Transverse colon (tissue), 4 donors: ENCODE measurements at regions not wholly inside any gene's neighbourhood (a gene's known extent, or its start where the extent isn't known, plus 50 kb on each side); places are given as distances from the start of the nearest gene placed in this dataset.

Experiments used
- DNase-seq: peaks from one replicate; pipeline ENCODE4 v3.0.0-alpha.2; 2019
- H3K27ac ChIP-seq, 4 donors: fragments of 200-600 bp; sonication (generic); 2 replicates each; pipeline ENCODE4 v1.5.1; 2016 to 2018; ENCODE audit warnings: inconsistent platforms in 4 of 4
- H3K27me3 ChIP-seq: fragments of 200-600 bp; sonication (generic); 2 replicates; pipeline ENCODE4 v1.5.1; 2017; ENCODE audit warnings: inconsistent platforms
- H3K36me3 ChIP-seq, 4 donors: fragments of 200-600 bp; sonication (generic); 2 replicates each; pipeline ENCODE4 v1.5.1; 2017 to 2019; ENCODE audit warnings: inconsistent platforms in 4 of 4
- H3K4me1 ChIP-seq, 4 donors: fragments of 200-600 bp; sonication (generic); 2 replicates each; pipeline ENCODE4 v1.5.1; 2017 to 2020; ENCODE audit warnings: inconsistent platforms in 4 of 4
- H3K4me3 ChIP-seq, 4 donors: fragments of 200-600 bp; sonication (generic); 1 replicate in 1 of 4; 2 replicates in 3 of 4; pipeline versions ENCODE4 v1.5.1 to v1.6.1; 2017 to 2019; ENCODE audit warnings: inconsistent platforms in 4 of 4
- H3K9me3 ChIP-seq, 2 donors: fragments of 200-600 bp; sonication (generic); 2 replicates each; pipeline ENCODE4 v1.5.1; 2017 to 2019; ENCODE audit warnings: inconsistent platforms in 2 of 2
- CTCF ChIP-seq, 5 experiments: fragments of 200-600 bp in 3 of 5; fragments of 450-650 bp in 2 of 5; sonication (generic) in 3 of 5; IDR thresholded peaks; 1 replicate in 2 of 5; 2 replicates in 3 of 5; pipeline ENCODE4 v1.5.1; 2016 to 2017; ENCODE audit warnings: antibody characterized with exemption in 5 of 5, inconsistent platforms in 3 of 5, mild to moderate bottlenecking in 2 of 5, moderate library complexity in 1 of 5
- EP300 ChIP-seq: sonication (generic); formaldehyde crosslinking; IDR thresholded peaks from one replicate; pipeline ENCODE4 v1.6.1; 2017; ENCODE audit warnings: antibody characterized with exemption, low read depth
- POLR2A ChIP-seq: fragments of 450-650 bp; IDR thresholded peaks from one replicate; pipeline ENCODE4 v1.6.1; 2016; ENCODE audit warnings: antibody characterized with exemption, mild to moderate bottlenecking, moderate library complexity
- POLR2AphosphoS5 ChIP-seq, 3 donors: sonication (generic); formaldehyde crosslinking; IDR thresholded peaks; one replicate each; pipeline ENCODE4 v1.6.1; 2016; ENCODE audit warnings: antibody characterized with exemption in 3 of 3
- WGBS, 2 donors: methylation state at CpG; one replicate each; pipeline ENCODE4 v1.1.5; 2018; ENCODE audit warnings: low coverage in 1 of 2; 5-methylcytosine and 5-hydroxymethylcytosine counted together
- in situ Hi-C, 4 donors: fragments of 200-750 bp; cut with MboI; loops; one replicate each; pipeline versions ENCODE4 v1.15.0 to v1.15.1; 2017; ENCODE audit warnings: low sequenced_read_pairs in 3 of 4, low pct_ligation_motif_present in 1 of 4, low pct_unique_long_range_greater_than_20kb in 1 of 4
- intact Hi-C: fragments of 100-400 bp; cut with DNase I; formaldehyde crosslinking; loops from one replicate; pipeline ENCODE4 v1.15.1; 2023; ENCODE audit warnings: low total_unique reads

GRCh38 chr20:58022711-58023110 lies 205.7 kb downstream of the ANKRD60 start:
- TF ChIP-seq CTCF (IDR thresholded peaks at IDR 0.05) (no peak), POLR2AphosphoS5 (IDR thresholded peaks at IDR 0.05) (no peak), EP300 (no peak), POLR2A (no peak)
- H3K9me3 ChIP-seq = no peaks in the 10 kb centered on the region
- peaks cover 0 to 5% (median 0%) of the 10 kb centered on the region in 4 donors for H3K4me1 ChIP-seq
- 78 to 83% methylated on average over 1 to 3 of the region's 3 CpGs for WGBS, 2 donors
- no peak overlapping the region for H3K4me3 ChIP-seq
- in situ Hi-C loops (no loop called here), intact Hi-C loops (no loop called here)
- DNase-seq = no peak
- no peaks in the 10 kb centered on the region for H3K36me3 ChIP-seq
- H3K27ac ChIP-seq = no peak overlapping the region
- no peaks in the 10 kb centered on the region for H3K27me3 ChIP-seq

GRCh38 chr20:58021481-58021880 lies 207.0 kb downstream of the ANKRD60 start:
- Histone ChIP-seq H3K27ac (no peak overlapping the region), H3K9me3 (no peaks in the 10 kb centered on the region), H3K27me3 (no peaks in the 10 kb centered on the region), H3K4me1 (peaks cover 0 to 11% (median 2%) of the 10 kb centered on the region in 4 donors), H3K4me3 (no peak overlapping the region), H3K36me3 (no peaks in the 10 kb centered on the region)
- in situ Hi-C loops (no loop called here), intact Hi-C loops (no loop called here)
- DNase-seq = no peak
- TF ChIP-seq EP300 = no peak
- 43 to 75% methylated on average over 1 to 7 of the region's 7 CpGs for WGBS, 2 donors

GRCh38 chr20:58020656-58021454 lies 207.6 kb downstream of the ANKRD60 start:
- in situ Hi-C loops = no loop called here
- WGBS, 2 donors = 57 to 87% methylated on average over 3 to 10 of the region's 10 CpGs
- no peak for TF ChIP-seq CTCF (IDR thresholded peaks at IDR 0.05)
- no peak for TF ChIP-seq POLR2AphosphoS5 (IDR thresholded peaks at IDR 0.05)
- TF ChIP-seq EP300 = no peak
- no peak for TF ChIP-seq POLR2A
- DNase-seq = no peak
- intact Hi-C loops = no loop called here
- peaks cover 0 to 11% (median 2%) of the 10 kb centered on the region in 4 donors for H3K4me1 ChIP-seq
- H3K9me3 ChIP-seq = no peaks in the 10 kb centered on the region
- H3K4me3 ChIP-seq = no peak overlapping the region
- no peaks in the 10 kb centered on the region for H3K27me3 ChIP-seq
- no peaks in the 10 kb centered on the region for H3K36me3 ChIP-seq
- H3K27ac ChIP-seq = no peak overlapping the region

GRCh38 chr20:58019850-58020625 lies 208.4 kb downstream of the ANKRD60 start:
- no peaks in the 10 kb centered on the region for H3K27me3 ChIP-seq
- WGBS, 2 donors = 84% methylated on average over 8 of the region's 8 CpGs; no CpG with 5 or more reads in 1 of the 2 donors
- no peaks in the 10 kb centered on the region for H3K9me3 ChIP-seq
- in situ Hi-C loops = no loop called here
- DNase-seq = no peak
- intact Hi-C loops = no loop called here
- TF ChIP-seq POLR2AphosphoS5 (IDR thresholded peaks at IDR 0.05) (no peak), EP300 (no peak), CTCF (IDR thresholded peaks at IDR 0.05) (no peak), POLR2A (no peak)
- H3K36me3 ChIP-seq = no peaks in the 10 kb centered on the region
- peaks cover 0 to 11% (median 2%) of the 10 kb centered on the region in 4 donors for H3K4me1 ChIP-seq
- no peak overlapping the region for H3K27ac ChIP-seq
- H3K4me3 ChIP-seq = no peak overlapping the region
